ENCODE measurements at regions not wholly inside any gene's neighbourhood (a gene's known extent, or its start where the extent isn't known, plus 50 kb on each side); places are given as distances from the start of the nearest gene placed in this dataset.

DNA sequence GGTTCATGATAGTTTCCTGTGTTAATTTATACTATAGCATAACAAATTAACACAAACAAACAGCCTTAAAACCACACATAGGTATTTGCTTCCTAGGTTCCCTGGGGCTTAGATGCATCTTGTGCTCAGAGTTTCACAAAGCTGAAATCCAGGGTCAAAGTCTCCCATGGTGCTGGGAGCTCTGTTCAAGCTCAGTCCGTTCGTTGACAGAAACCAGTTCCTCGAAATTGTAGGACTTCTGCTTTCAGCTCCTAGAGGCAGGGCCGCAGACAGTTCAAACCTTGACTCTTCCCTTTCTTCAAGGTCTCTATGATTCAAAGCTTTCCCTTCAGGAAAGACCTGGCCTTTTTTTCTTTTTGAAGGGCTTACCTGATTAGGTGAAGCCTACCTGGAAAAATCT, 90.5 kb downstream of the VSTM2A start:
- DNase-seq (ENCODE audit: low read depth in 4 of 4, low spot score in 2 of 4) = no peak

GRCh38 chr7:54629771-54630170, 87.6 kb downstream of the VSTM2A start:
- DNase-seq (ENCODE audit: low read depth in 4 of 4, low spot score in 2 of 4) = no peak

GRCh38 chr7:54622696-54623309, 80.6 kb downstream of the VSTM2A start:
- DNase-seq (ENCODE audit: low read depth in 4 of 4, low spot score in 2 of 4) = no peak
